Stimulated activated CD4-positive, alpha-beta T cell treated with anti-CD3 and anti-CD28 coated beads, Interleukin-1b, Interleukin-23, amount 100 ng/mL, for 24 hours (primary cell): ENCODE measurements at regions not wholly inside any gene's neighbourhood (a gene's known extent, or its start where the extent isn't known, plus 50 kb on each side); places are given as distances from the start of the nearest gene placed in this dataset.

Experiments
- DNase-seq, 4 experiments: peaks; one replicate each; pipeline ENCODE4 v3.0.0-alpha.2; 2020; ENCODE audit warnings: low read depth in 4 of 4, low spot score in 1 of 4

DNA sequence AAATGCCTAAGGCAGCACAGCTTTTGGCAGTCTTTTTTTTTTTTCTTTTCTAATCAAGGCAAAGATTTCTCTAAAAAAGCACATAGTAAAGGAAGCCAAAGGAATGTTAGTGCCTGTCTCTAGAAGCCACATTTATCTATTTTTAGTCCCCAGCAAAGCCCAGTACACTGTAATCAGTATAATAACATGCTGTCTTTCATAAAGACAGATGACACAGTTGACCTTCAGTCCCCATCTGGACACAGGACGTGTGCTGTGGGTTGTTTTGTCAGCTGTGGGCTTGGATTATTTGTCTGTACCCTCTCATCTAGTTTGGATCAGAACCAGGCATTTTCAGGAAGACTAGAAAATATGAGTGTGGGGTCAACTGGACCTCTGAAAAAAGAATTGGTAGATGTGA is 110.4 kb upstream of the CTNNB1 start:
- no peak for DNase-seq

DNA sequence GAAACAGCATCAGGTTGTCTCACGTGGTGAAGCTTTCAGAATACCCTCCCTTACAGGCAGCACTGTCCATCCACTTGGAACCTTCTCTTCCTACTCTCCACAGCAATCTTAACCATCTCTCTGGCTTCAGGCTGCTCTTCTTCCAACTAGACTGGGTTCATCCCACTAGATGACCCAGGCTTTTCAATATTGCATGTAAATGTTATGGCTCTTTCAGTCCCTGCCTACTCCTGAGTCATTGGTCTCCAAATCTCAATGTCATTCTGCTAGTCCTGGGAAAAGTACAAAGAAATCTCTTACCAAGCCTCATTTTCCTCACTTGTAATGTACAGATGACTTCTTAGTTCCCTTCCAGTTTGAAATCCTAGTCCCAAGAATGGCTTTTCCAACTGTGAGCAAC is 109.7 kb upstream of the CTNNB1 start:
- no peak for DNase-seq

DNA sequence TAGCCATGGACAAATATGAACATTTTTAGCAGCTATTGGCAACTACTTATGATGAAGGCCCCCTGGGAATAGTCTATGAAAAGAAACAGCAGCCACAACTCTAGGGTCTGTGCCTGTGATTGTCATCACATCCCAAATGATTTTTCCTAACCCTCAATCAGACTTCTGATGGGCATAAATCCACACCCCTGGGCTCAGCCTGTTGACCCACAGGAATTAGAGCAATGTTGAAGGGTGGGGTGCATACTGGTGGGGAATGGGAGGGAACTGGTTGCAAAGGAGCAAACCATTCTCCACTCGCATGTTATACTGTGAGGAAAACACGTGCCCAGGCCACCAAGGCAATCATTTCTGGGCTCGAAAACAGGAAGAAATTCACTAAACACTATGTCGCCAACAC is 106.5 kb upstream of the CTNNB1 start:
- DNase-seq: no peak

DNA sequence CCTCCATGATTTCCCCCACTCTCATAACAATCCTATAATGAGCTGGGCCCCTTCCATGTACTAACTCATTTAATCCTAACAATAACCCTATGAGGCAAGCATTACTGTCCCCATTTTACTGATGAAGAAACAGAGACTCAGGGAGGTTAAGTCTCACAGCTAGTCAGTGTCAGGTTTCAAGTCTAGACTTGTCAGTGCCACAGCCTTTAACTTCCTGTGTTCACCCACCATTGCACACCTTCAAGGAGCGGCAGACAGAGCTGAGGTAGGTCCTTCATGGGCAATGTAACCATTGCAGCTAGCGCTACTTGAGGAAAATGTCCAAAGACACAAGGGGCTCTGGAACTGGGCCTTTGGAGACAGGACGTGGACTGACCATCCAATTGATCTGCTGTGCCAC is 105.8 kb upstream of the CTNNB1 start:
- no peak for DNase-seq

DNA sequence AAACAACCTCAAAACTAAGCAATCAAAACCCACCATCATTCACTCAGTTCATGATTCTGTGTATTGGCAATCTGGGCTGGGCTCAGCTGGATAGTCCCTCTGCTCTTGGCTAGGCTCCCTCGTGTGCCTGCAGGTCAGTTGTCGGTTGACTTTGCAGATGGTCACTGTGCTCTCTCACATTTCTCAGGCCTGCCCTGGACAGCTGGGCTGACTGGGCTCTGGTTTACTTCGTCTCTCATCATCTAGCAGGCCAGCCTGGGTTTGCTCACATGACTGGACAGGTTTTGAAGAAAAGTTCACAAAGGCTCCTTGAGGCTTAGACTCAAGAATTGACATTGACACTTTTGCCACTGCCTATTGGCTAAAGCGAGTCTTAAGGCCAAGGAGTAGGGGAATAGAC is 105.0 kb upstream of the CTNNB1 start:
- no peak for DNase-seq

DNA sequence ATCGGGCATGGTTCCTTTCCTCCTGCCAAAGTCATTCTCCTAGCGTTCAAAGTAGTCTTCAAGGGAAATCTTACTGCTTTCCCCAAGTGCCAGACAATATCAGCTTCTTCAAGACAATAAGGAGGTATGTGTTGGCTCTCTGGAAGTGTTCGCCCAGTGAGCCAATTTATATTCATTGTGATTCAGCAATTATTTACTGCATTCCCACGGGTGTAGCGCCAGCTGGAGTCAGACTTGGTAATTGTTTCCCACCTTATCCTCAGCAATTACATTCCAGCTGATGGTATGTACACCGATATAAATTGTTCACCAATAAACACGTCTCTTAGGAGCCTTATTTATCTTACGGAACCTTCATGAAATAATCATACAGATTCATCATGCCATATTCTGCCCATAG is 103.6 kb upstream of the CTNNB1 start:
- no peak for DNase-seq

DNA sequence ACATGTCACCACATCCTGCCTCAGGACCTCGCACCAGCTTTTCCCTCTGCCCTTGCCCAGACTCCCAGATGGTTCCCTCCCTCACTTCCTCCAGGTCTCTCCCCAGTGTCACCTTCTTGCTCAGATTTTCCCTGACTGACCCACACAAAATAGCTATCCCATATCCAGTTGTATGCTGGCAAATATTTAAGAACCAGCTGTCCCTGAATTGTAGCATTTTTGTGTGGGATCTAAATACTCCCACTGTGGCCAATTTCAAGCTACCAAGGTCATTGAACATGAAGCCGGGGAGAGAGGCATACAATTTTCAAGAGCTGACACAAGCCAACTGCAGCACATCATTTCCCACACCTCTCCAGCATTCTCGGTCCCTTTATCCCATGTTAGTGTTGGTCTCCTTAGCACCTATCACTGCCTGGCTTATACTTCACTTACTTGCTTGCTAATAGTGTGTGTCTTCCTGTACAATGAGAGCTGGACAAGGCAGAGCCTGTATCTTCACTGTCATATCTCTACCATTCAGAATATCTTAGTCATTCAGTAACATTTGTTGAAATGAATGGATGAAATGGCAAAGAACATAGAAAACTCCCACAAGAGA is 101.3 kb upstream of the CTNNB1 start:
- no peak for DNase-seq

DNA sequence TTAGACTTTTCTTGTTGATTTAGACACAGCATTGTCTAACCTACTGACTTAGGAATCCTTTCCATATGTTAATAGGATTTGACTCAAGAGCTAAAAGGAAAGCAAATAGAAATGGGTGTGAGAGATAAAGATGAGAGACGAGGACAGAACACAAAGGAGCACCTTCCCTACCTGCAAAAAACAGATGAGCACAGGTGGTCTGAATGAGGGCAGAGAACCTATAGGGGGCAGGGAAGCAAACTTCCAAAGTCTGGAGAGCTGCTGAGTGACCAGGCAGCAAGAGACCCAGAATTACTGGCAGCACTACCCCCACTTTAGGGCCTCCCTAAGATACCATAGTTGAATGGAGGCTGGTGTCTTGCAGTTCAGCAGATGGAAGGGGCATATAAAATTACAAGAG is 98.1 kb upstream of the CTNNB1 start:
- no peak for DNase-seq

DNA sequence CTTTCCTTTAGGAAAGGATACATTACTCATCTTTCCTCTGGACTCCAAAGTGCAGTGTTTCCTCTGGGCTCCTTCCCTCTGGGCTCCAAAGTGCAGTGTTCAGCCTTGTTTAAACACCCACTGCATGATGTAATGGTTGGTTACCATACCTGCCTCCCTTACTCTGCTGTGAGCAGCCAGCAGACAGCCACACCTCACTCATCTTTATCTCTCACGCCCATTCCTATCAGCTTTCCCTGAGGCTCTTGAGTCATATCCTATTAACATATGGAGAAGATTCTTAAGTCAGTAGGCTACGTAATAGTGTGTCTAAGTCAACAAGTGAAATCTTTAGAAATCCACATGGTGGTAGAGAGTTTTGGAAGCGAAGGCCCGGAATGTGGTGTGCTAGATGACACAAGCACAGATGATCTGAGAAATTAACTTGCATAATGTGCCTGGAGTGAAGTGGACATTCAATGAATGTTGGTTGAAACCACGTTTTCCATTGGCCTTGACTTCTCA is 97.2 kb upstream of the CTNNB1 start:
- no peak for DNase-seq

DNA sequence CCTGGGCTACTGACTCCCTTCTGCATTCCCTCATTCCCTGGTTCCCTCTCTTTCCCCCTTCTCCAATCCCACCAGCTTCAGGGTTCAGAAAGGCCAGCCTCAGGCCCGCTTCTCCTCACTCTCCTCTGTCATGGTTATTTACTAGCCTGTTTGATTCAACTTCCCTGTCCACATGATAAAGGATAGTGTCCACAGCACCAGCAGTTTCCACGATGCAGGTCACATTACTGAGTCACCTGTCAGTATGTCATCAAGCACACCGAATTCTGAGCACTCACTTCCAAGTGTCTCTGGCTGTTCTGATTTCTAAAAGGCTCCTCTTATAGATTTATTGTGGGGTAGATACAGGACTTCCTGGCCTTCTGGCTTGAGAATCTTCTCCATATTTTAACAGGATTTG is 96.6 kb upstream of the CTNNB1 start:
- no peak for DNase-seq

DNA sequence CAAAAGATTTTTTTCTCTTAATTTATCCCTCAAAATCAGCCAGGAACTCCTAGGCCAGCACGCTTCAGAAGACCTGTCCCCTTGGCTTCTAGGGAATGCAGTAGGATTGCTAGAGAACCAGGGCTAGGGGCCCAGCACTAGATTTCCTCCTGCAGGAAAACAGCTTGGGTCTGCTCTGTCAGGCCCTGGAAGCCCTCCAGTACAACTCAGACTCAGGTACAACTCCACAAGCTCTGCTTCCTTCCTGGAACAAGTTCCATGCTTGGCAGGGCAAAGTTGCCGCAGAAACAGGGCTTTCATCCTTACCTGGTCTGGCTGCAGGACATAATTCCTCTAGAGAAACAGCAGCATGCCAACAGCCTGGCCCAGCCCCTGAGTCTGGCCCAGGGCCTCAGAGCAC is 96.1 kb upstream of the CTNNB1 start:
- no peak for DNase-seq

DNA sequence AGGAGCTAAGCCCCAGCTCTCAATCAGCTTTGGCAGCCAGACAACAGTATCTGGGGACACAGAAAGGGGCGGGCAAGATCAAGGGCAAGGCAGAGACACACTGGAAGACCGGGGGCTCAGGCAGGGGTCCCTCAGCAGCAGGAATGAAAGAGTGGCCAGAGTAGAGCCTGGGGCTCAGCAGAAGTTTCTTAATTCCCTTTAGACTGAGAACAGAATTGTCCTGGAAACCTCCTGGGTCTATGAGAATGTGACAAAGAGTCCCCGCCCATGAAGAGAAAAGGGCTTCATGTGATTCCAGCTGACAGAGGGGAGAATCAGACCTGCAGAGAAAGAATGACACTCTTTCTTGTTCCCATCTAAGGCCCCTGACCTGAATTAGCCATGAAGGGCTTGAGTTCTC is 95.2 kb upstream of the CTNNB1 start:
- DNase-seq: no peak

DNA sequence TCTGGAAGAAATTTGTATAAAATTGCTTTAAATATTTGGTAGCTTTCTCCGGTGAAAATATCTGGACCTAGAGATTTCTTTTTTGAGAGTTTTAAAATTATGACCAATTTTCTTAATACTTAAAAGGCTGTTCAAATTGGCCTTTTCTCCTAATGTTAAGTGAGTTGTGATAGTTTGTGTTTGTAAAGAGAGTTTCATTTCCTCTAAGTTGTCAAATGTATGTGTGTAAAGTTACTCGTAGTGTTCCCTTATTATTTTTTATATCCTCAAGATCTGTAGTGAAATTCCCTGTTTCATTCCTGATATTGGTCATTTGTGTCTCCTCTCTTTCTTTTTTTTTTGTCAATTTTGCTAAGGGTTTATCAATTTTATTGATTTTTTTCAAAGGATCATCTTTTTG is 92.6 kb upstream of the CTNNB1 start:
- no peak for DNase-seq

DNA sequence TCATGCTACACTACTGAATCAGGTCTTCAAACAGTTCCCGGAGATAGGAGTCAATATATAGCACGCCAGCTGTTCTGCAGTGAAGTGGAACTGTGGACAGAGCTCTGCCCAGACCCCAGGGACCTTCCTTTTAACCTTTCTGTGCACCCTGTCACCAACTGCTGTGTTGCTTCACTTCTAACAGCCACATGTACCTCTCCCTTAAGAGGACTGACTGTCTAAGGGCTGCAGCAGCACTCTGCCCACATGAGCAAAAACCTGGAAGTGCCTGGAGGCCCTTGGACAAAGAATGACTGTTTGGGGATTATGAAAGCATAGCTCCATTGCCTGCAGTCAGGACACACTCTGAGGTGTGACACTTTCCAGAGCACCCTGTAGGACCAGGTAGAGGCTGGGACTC is 88.3 kb upstream of the CTNNB1 start:
- DNase-seq: no peak

DNA sequence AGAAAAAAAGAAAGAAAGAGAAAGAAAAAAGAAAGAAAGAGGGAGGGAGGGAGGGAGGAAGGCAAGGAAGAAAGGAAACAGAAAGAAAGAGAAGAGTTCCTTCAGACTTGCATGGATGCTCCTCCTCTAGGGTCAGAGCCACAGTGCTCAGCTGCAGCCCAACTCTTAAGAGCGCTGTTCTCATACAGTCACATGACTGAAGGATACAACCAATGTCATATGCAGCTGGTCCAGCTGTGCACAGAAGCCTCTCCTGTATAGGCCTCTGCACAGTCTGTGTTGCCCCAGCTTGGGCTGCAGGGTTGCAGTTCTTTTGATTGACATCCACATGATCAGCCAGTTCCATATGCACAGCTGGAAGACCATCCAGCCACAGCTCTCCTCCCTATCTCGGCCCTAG is 86.8 kb upstream of the CTNNB1 start:
- DNase-seq: no peak

DNA sequence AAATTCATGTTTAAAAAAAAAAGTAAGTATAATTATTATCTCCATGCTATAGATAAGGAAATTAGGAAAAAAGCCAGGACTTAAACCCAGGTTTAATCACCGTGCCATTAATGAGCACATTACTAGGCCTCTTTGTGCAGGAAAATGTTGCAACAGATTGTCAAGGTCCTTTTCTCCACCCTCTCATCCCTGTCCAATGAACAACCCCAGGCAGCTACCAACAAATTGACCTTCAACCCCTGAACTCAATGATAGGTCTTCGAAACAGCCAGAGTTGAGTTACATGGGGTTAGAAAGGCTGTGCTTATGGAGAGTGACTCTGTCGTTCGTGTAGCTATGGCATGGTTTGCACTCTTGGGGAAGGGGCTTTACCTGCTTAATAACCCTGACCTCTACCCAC is 84.2 kb upstream of the CTNNB1 start:
- DNase-seq: no peak

DNA sequence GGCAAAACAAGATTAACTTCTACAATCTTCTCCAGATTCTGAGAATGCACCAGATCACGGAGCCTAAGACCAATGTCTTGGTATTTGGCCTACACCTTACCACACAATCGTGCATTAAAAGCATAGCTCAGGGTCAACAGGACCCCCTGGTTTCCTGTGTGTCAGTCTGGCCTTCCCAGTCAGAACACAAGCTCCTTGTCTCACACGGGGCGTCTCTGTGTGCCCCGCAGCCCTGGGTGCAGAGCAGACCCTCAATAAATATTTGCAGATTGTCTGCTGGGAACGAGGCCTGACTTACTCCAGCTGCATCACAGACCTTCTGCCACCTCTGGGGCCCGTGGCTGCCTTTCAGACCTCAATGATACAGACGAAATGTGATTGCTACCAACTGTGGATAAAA is 82.5 kb upstream of the CTNNB1 start:
- DNase-seq: no peak

DNA sequence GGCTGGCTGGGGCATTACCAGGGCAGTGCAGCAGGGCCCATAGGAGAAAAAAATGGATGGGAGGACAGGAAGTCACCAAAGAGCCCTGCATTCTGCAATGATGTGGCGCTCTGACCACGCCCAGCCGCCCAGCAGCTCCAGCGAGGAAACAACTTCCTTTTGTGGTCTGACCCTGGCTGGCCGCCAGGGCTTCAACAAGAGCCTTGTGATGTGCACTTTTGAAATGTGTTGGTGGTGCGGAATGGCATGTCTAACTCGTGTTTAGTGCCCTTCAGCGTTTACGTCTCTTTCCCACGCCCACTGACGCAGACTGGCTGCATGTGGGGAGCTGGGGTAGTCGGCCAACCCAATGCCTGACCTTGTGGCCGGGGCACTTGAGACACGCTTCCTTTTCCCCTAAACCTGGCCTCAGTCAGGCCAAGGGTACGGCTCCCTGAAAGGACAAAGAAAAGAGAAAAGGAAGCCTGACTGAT is 81.9 kb upstream of the CTNNB1 start:
- DNase-seq: peak; percentile 44 to 73 (median 56)

DNA sequence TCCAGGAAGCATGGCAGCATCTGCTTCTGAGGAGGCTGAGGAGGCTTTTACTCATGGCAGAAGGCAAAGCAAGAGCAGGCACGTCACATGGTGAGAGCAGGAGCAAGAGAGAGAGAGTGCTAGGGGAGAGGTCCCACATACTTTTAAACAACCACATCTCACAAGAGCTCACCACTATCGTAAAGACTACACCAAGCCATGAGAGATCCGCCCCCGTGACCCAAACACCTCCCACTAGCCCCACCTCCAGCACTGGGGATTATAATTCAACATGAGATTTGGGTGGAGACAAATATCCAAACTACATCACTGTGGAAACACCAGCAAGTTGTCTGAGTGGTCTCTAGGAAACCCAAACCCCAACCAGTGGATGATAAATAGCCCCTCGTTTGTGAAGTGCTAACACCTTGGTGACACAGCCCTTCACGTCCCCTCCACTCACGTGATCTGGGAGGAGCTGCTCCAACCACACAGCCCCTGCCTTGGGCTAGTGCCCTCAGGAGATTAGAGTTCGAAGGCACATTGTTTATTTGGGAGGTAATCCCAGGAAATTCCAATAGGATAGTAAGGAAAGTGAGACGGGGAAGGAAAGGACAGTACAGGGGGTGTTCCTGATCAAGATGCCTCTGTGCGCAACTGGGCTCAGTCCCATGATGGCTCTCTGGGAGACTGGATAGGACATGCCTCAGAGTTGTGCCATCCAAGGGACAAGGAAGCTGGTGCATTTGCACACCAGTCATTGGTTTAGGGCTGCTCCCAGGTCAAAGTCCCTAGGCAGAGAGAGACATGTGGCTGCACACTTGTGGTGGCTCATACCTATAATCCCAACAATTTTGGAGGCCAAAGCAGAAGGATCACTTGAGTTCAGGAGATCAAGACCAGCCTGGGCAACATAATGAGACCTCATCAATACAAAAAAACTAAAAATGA is 80.6 kb upstream of the CTNNB1 start:
- DNase-seq: no peak

DNA sequence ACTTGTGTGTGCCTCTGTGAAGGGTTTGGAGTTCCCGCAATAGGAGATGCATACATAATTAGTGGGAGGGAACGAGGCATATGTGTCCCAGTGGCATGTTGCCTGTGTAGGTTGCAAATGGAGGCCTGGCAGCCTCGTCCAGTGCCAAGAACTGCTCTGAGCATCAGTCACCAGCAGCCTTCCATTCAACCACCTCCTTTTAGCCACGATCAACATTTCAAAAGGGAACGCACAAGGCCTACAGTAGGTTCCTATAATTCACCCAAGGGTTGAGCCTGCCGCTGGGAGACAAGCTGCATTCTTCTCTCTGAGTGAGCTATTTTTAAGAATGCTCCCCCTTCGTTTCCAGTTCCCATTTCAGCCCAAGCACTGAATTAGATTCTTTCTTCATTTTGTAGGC is 78.8 kb upstream of the CTNNB1 start:
- no peak for DNase-seq

DNA sequence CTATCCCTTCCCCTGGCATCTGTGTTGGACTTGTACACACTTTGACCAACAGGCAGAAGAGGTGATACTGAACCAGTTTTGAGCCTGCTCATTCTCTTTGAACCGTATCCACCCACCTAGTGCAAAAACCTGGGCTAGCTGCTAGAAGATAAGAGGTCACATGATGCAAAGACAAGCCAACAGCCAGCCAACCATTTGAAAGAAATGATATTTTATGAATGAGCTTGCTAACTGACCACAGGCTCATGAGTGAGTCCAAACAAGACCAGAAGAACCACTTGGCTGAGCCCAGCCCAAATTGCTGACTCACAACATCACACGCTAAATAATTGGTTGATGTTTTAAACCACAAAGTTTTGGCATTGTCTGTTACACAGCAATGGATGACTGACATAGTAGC is 74.0 kb upstream of the CTNNB1 start:
- no peak for DNase-seq

DNA sequence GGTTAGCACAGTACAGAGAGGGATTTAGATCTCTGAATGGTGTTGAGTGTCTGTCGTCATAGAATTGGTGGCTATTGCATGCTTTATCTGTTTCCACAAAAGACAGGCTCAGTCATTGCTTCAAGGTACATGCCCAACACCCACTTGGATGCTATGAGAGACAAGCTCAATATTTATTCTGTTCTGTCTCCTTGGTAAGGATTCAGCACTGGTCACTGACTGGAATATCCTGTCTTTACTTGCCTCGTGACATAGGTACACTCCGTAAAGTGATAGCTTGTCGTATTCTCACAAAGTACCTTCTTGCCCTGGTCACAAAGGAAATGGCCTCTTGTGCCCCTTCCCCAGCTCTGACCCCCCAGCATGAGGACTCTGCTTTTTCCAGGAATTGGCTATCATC is 72.8 kb upstream of the CTNNB1 start:
- DNase-seq: no peak

DNA sequence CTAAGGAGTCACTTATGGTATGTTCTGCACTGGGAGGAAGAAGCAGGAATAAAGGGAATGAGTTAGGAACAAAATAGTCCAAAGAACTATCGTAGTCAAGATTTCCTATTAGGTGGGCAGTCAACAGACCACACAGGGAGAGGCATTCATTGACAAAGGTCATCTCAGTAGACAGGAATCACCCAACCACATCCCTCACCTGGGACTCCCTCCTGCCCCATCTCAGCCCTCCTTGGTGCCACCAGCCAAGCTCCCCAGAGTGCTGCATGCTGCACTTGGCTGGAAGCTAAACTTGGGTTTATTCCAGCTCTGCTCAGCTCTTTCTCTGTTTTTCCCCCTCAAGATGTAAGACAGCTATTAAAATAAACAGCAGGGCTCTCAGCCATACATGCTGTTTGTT is 72.3 kb upstream of the CTNNB1 start:
- no peak for DNase-seq
